NT2/D1 (cell line): ENCODE measurements at regions not wholly inside any gene's neighbourhood (a gene's known extent, or its start where the extent isn't known, plus 50 kb on each side); places are given as distances from the start of the nearest gene placed in this dataset.

Source experiments
- DNase-seq: peaks from one replicate; pipeline ENCODE4 v3.0.0-alpha.2; 2011; ENCODE audit warnings: low read depth, low spot score
- H3K27me3 ChIP-seq: 2 replicates; pipeline ENCODE4 v1.6.0; 2011; ENCODE audit warnings: mild to moderate bottlenecking; ENCODE audit not compliant: insufficient read length, insufficient read depth
- H3K36me3 ChIP-seq: 2 replicates; pipeline ENCODE4 v1.6.1; 2011; ENCODE audit warnings: mild to moderate bottlenecking, low read length, mixed read lengths; ENCODE audit not compliant: insufficient read depth, insufficient read length
- H3K4me1 ChIP-seq: 2 replicates; pipeline ENCODE4 v1.5.1; 2011; ENCODE audit not compliant: insufficient read depth, insufficient read length
- H3K4me3 ChIP-seq: 2 replicates; pipeline ENCODE4 v1.5.1; 2011; ENCODE audit warnings: low read depth; ENCODE audit not compliant: insufficient read length
- H3K9ac ChIP-seq: 2 replicates; pipeline ENCODE4 v1.6.0; 2011; ENCODE audit warnings: low read depth; ENCODE audit not compliant: insufficient read length
- H3K9me3 ChIP-seq: 2 replicates; pipeline ENCODE4 v1.5.1; 2011; ENCODE audit warnings: mild to moderate bottlenecking, low read length; ENCODE audit not compliant: insufficient read depth
- SUZ12 ChIP-seq: IDR thresholded peaks from 2 replicates; pipeline ENCODE4 v1.6.1; 2011; ENCODE audit not compliant: insufficient read length, insufficient read depth; ENCODE audit errors: extremely low read depth
- YY1 ChIP-seq: IDR thresholded peaks from 2 replicates; pipeline ENCODE4 v1.6.1; 2011; ENCODE audit not compliant: insufficient read length, insufficient read depth
- ZNF274 ChIP-seq: IDR thresholded peaks from 2 replicates; pipeline ENCODE4 v1.6.1; 2011; ENCODE audit warnings: mild to moderate bottlenecking, low read depth, low read length

DNA sequence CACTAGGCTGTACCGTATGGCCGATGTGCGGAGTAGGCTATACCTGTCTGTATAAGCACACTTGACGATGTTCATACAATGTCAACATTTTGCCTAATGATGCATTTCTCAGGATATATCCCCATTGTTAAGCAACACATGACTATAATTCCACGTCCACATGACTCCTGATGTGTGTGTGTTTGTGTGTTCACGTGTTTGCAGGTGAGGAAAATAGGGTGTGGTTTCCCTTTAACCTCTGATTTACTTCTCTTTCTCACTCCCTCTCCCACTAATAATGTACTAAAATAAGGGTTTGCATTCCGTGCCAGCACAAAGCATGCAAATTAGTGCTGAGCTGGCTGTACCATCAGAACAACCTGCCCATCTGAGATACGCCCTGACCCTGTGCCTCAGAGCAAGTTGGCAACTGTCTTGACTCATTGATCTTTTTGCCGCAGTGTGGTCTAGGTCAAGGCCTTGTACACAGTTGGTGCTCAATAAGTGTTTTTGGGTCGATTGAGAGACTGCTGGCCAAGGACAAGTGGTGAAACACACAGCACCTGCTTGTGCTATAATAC lies 64.6 kb upstream of the DOCK1 start:
- TF ChIP-seq YY1 = no peak
- no peak for DNase-seq
- H3K27me3 ChIP-seq = no peaks in the 10 kb centered on the region
- no peaks in the 10 kb centered on the region for H3K9me3 ChIP-seq
- H3K36me3 ChIP-seq = no peaks in the 10 kb centered on the region
- no peak overlapping the region for H3K4me3 ChIP-seq
- H3K9ac ChIP-seq = no peak overlapping the region
- no peaks in the 10 kb centered on the region for H3K4me1 ChIP-seq

- Histone ChIP-seq H3K4me3 (no peak overlapping the region), H3K27me3 (no peaks in the 10 kb centered on the region), H3K4me1 (no peaks in the 10 kb centered on the region), H3K9me3 (no peaks in the 10 kb centered on the region), H3K9ac (no peak overlapping the region), H3K36me3 (no peaks in the 10 kb centered on the region)
- TF ChIP-seq SUZ12 (no peak), YY1 (no peak), ZNF274 (no peak)
- no peak for DNase-seq
These were observed 63.8 kb upstream of the DOCK1 start for GRCh38 chr10:126841341-126841895.

- no peak for DNase-seq
- H3K9ac ChIP-seq = no peak overlapping the region
- H3K27me3 ChIP-seq = no peaks in the 10 kb centered on the region
- H3K36me3 ChIP-seq = no peaks in the 10 kb centered on the region
- H3K4me3 ChIP-seq = no peak overlapping the region
- no peaks in the 10 kb centered on the region for H3K9me3 ChIP-seq
- TF ChIP-seq ZNF274 (no peak), YY1 (no peak), SUZ12 (no peak)
- H3K4me1 ChIP-seq = no peaks in the 10 kb centered on the region
These were observed 62.9 kb upstream of the DOCK1 start for GRCh38 chr10:126842356-126842755.

DNA sequence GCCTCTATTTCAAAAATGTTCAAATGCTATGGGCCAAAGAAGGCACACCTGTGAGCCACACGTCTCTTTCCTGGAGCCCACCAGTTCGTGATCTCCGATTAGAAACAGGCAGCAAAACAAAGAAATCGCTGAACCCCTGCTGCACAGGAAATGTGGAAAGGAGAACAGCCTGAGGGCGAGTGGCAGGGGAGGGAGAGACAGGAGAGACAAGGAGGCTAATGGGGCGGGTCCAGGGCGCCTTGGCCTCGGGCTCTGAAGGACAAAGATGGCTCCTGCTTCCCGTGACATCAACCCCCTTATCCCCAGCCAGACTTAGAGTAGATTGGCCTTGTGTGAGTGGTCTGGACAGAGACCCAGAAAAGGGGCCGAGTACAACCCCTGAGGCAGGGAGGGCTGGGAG lies 62.4 kb upstream of the DOCK1 start:
- Histone ChIP-seq H3K36me3 (no peaks in the 10 kb centered on the region), H3K9me3 (no peaks in the 10 kb centered on the region), H3K27me3 (no peaks in the 10 kb centered on the region), H3K9ac (no peak overlapping the region), H3K4me1 (no peaks in the 10 kb centered on the region), H3K4me3 (no peak overlapping the region)
- peak; percentile 64 for DNase-seq
- TF ChIP-seq ZNF274 = no peak
- TF ChIP-seq SUZ12 = no peak
- TF ChIP-seq YY1 = no peak

DNA sequence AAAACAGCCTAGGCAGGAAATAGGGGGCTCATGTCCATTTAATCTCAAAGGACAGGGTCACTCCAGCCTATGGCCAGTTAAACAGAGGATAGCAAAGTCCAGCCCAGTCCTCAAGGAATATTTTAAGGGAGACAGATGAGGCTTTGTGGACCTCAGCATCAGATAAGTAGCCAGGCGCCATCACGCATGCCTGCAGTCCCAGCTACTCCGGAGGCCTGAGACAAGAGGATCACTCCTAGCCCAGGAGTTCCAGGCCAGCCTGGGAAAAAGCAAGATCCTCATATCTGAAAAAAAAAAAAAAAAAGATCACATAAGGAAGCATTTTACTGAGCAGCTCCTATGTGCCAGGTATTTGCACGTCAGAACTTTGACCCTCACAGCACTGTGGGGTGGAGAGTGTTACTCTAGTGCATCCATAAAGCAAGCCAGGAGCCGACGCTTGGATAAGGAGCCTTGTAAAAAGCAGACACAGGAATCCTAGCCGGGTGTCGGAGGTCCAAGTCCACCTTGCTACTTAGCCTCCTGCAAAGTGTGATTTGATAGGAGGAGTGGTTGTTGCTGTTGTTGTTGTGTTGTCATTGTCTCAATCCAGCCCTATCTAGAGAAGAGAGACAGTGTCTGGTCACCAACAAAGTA lies 61.8 kb upstream of the DOCK1 start:
- H3K9me3 ChIP-seq = no peaks in the 10 kb centered on the region
- H3K4me1 ChIP-seq = no peaks in the 10 kb centered on the region
- H3K9ac ChIP-seq = no peak overlapping the region
- TF ChIP-seq SUZ12 (no peak), ZNF274 (no peak), YY1 (no peak)
- no peaks in the 10 kb centered on the region for H3K36me3 ChIP-seq
- no peak overlapping the region for H3K4me3 ChIP-seq
- no peak for DNase-seq
- H3K27me3 ChIP-seq = no peaks in the 10 kb centered on the region

DNA sequence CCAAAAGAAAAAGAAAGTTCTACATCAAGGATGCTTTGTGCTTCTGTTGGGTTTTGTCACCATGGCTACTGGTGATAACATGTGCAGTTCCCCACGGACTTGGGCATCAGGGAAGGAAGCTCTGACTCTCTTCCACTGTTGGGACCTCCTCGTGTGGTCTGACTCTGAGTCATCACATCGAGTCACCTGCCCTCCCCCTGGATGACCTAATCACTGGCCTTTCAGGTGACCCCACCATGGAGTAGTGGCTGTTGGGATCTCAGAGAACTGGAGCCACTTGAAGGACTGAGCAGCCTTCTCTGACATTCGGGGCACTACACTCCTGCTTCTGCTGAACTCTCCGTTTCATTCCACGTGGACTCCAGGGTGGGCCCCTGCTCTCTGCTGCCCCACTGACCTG lies 60.8 kb upstream of the DOCK1 start:
- Histone ChIP-seq H3K4me1 (no peaks in the 10 kb centered on the region), H3K9me3 (no peaks in the 10 kb centered on the region), H3K9ac (no peak overlapping the region), H3K4me3 (no peak overlapping the region), H3K36me3 (no peaks in the 10 kb centered on the region), H3K27me3 (no peaks in the 10 kb centered on the region)
- no peak for TF ChIP-seq SUZ12
- DNase-seq = no peak

- Histone ChIP-seq H3K27me3 (no peaks in the 10 kb centered on the region), H3K9ac (no peak overlapping the region), H3K4me1 (no peaks in the 10 kb centered on the region), H3K36me3 (no peaks in the 10 kb centered on the region), H3K9me3 (no peaks in the 10 kb centered on the region), H3K4me3 (no peak overlapping the region)
- TF ChIP-seq YY1 (no peak), ZNF274 (no peak), SUZ12 (no peak)
- no peak for DNase-seq
These were observed 58.8 kb upstream of the DOCK1 start for GRCh38 chr10:126846469-126846868.

- H3K9ac ChIP-seq = no peak overlapping the region
- H3K4me3 ChIP-seq = no peak overlapping the region
- H3K4me1 ChIP-seq = no peaks in the 10 kb centered on the region
- H3K27me3 ChIP-seq = no peaks in the 10 kb centered on the region
- no peak for TF ChIP-seq YY1
- no peak for DNase-seq
- H3K9me3 ChIP-seq = no peaks in the 10 kb centered on the region
- no peaks in the 10 kb centered on the region for H3K36me3 ChIP-seq
These were observed 58.3 kb upstream of the DOCK1 start for GRCh38 chr10:126846959-126847358.
